GM12865 (cell line): ENCODE measurements at regions not wholly inside any gene's neighbourhood (a gene's known extent, or its start where the extent isn't known, plus 50 kb on each side); places are given as distances from the start of the nearest gene placed in this dataset.

Source experiments
- DNase-seq: peaks from one replicate; pipeline ENCODE4 v3.0.0; 2010; ENCODE audit warnings: low read depth
- H3K4me3 ChIP-seq: 2 replicates; pipeline ENCODE4 v1.5.1; 2011; ENCODE audit warnings: mild to moderate bottlenecking, low read depth, low read length, control low read depth
- TF ChIP-seq, protein P1 (sequence below): IDR thresholded peaks from 2 replicates; pipeline ENCODE4 v1.5.1; 2011; ENCODE audit warnings: low read length, control low read depth, low read depth, inconsistent platforms; ENCODE audit not compliant: insufficient read depth; ENCODE audit errors: missing control alignments

GRCh38 chr10:18760836-18761235, 101.6 kb downstream of the ARL5B start:
- TF ChIP-seq, protein P1, sequence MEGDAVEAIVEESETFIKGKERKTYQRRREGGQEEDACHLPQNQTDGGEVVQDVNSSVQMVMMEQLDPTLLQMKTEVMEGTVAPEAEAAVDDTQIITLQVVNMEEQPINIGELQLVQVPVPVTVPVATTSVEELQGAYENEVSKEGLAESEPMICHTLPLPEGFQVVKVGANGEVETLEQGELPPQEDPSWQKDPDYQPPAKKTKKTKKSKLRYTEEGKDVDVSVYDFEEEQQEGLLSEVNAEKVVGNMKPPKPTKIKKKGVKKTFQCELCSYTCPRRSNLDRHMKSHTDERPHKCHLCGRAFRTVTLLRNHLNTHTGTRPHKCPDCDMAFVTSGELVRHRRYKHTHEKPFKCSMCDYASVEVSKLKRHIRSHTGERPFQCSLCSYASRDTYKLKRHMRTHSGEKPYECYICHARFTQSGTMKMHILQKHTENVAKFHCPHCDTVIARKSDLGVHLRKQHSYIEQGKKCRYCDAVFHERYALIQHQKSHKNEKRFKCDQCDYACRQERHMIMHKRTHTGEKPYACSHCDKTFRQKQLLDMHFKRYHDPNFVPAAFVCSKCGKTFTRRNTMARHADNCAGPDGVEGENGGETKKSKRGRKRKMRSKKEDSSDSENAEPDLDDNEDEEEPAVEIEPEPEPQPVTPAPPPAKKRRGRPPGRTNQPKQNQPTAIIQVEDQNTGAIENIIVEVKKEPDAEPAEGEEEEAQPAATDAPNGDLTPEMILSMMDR, result no peak
- DNase-seq, result no peak
- H3K4me3 ChIP-seq, result no peak overlapping the region

GRCh38 chr10:18767981-18768380, 108.8 kb downstream of the ARL5B start:
- DNase-seq, result no peak
- H3K4me3 ChIP-seq, result no peak overlapping the region
- TF ChIP-seq, protein P1, result no peak

DNA sequence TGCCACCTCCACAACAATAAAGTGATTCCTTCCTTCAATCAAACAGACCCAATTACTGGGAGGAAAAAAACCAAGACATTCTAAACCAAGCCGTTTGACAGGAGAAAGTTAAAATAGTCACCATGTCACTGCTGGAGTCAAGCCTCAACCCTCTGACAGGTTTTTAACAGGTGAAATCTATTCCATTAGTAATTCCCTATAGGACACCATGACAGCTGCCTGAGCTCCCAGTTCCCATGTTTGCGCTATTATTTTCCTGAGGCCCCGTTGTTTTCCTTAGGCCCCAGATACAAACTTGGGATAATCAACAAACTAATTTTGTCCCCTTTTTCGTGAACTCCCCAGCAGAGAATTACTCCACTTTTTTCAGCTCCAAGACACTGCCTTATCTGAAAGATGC, 113.9 kb downstream of the ARL5B start:
- no peak overlapping the region for H3K4me3 ChIP-seq
- DNase-seq, result no peak
- TF ChIP-seq, protein P1, result no peak

GRCh38 chr10:18777258-18777657, 118.0 kb downstream of the ARL5B start:
- DNase-seq, result no peak
- TF ChIP-seq, protein P1, result no peak
- H3K4me3 ChIP-seq, result no peak overlapping the region

GRCh38 chr10:18786478-18786877, 127.2 kb downstream of the ARL5B start:
- no peak for DNase-seq
- TF ChIP-seq, protein P1, result no peak
- H3K4me3 ChIP-seq, result no peak overlapping the region

- H3K4me3 ChIP-seq, result no peak overlapping the region
- TF ChIP-seq, protein P1, result no peak
- DNase-seq, result no peak
These were observed 134.7 kb downstream of the ARL5B start for GRCh38 chr10:18793951-18794350.

- DNase-seq, result no peak
- H3K4me3 ChIP-seq, result no peak overlapping the region
- TF ChIP-seq, protein P1, result no peak
These were observed 136.3 kb downstream of the ARL5B start for GRCh38 chr10:18795549-18795948.
